MM.1S (cell line): ENCODE measurements at regions not wholly inside any gene's neighbourhood (a gene's known extent, or its start where the extent isn't known, plus 50 kb on each side); places are given as distances from the start of the nearest gene placed in this dataset.

Source experiments
- DNase-seq: peaks from one replicate; pipeline ENCODE4 v3.0.0-alpha.2; 2015
- H2AFZ ChIP-seq: fragments of 300-600 bp; sonication (generic); 2 replicates; pipeline ENCODE4 v1.6.0; 2016; ENCODE audit warnings: antibody characterized with exemption, low read length
- H3F3A ChIP-seq: fragments of 300-600 bp; sonication (generic); 2 replicates; pipeline ENCODE4 v1.6.1; 2016; ENCODE audit warnings: mild to moderate bottlenecking, antibody characterized with exemption, low read length, moderate library complexity, mixed read lengths; ENCODE audit not compliant: insufficient read depth
- H3K27ac ChIP-seq: fragments of 300-600 bp; sonication (generic); 2 replicates; pipeline ENCODE4 v1.5.1; 2016; ENCODE audit warnings: mild to moderate bottlenecking, low read length
- H3K27me3 ChIP-seq: fragments of 300-600 bp; sonication (generic); replicated peaks from 2 replicates; pipeline ENCODE4 v1.6.0; 2016; ENCODE audit warnings: low read length; ENCODE audit not compliant: insufficient read depth
- H3K36me3 ChIP-seq: fragments of 300-600 bp; sonication (generic); replicated peaks from 2 replicates; pipeline ENCODE4 v1.6.1; 2016; ENCODE audit warnings: mild to moderate bottlenecking, low read length, mixed read lengths; ENCODE audit not compliant: insufficient read depth
- H3K4me1 ChIP-seq: fragments of 300-600 bp; sonication (generic); 2 replicates; pipeline ENCODE4 v1.6.1; 2016; ENCODE audit warnings: low read length, mixed read lengths
- H3K4me2 ChIP-seq: fragments of 300-600 bp; sonication (generic); 2 replicates; pipeline ENCODE4 v1.6.0; 2016; ENCODE audit warnings: low read depth, low read length
- H3K4me3 ChIP-seq: fragments of 300-600 bp; sonication (generic); 2 replicates; pipeline ENCODE4 v1.5.1; 2016; ENCODE audit warnings: low read length, mixed read lengths
- H3K79me2 ChIP-seq: fragments of 300-600 bp; sonication (generic); 2 replicates; pipeline ENCODE4 v1.6.1; 2016; ENCODE audit warnings: mixed run types, low read length, mixed read lengths
- H3K9ac ChIP-seq: fragments of 300-600 bp; sonication (generic); 2 replicates; pipeline ENCODE4 v1.6.1; 2016; ENCODE audit warnings: low read length, mixed read lengths
- H3K9me2 ChIP-seq: fragments of 300-600 bp; sonication (generic); replicated peaks from 2 replicates; pipeline ENCODE4 v1.6.1; 2016; ENCODE audit warnings: mild to moderate bottlenecking, low read length, mixed read lengths; ENCODE audit not compliant: insufficient read depth
- H3K9me3 ChIP-seq: fragments of 300-600 bp; sonication (generic); replicated peaks from 2 replicates; pipeline ENCODE4 v1.6.1; 2016; ENCODE audit warnings: mild to moderate bottlenecking, low read length, mixed read lengths; ENCODE audit not compliant: insufficient read depth
- H4K20me1 ChIP-seq: fragments of 300-600 bp; sonication (generic); 2 replicates; pipeline ENCODE4 v1.6.1; 2016; ENCODE audit warnings: mild to moderate bottlenecking, low read length, moderate library complexity, mixed read lengths; ENCODE audit not compliant: insufficient read depth
- EZH2 ChIP-seq: fragments of 300-600 bp; sonication (generic); optimal IDR thresholded peaks from 2 replicates; pipeline ENCODE3; 2017; ENCODE audit warnings: low read depth, mild to moderate bottlenecking, antibody characterized with exemption, low read length, mixed read lengths
- EZH2phosphoT487 ChIP-seq: fragments of 300-600 bp; sonication (generic); IDR thresholded peaks from 2 replicates; pipeline ENCODE4 v1.6.1; 2018; ENCODE audit warnings: antibody characterized with exemption, low read length
- TF ChIP-seq, protein P1 (sequence below): fragments of 300-600 bp; sonication (generic); IDR thresholded peaks from 2 replicates; pipeline ENCODE4 v1.5.1; 2016; ENCODE audit warnings: antibody characterized with exemption, low read length, mixed read lengths

DNA sequence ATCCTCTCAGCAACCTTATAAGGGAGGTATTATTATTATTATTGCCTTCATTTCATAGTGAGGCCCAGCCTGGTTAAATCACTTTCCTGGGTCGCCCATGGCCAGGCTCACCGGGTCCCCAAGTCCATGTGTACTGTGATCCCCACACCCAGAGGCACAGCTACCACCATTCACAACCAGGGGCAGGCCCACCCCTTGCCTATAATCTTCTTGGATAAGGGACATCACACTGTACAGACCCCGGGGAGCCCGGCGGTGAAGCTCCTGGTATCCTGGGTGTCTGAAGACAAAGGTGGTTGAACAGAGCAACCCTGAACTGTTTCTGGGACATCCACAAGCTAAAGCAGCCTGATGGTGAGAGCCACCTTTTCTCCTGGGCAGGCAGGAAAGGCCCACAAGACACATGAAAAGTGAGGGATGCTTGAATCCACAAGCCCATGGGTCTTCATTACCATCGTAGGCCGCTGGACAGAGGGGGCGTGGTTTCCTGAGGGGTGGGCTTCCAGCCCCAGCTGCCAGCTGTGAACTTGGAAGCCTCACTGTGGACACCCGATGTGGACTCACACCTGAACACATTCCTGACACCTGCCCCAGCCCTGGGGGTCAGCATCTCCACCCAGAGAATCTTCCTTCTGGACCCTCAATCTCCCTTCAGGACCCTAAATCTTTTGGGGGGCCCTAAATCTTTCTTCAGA, 185.5 kb upstream of the PMEPA1 start:
- Histone ChIP-seq H3K27ac (no peak overlapping the region), H3K4me3 (no peak overlapping the region), H3K79me2 (no peaks in the 10 kb centered on the region), H3K4me2 (no peak overlapping the region), H3K9me2 (no peaks in the 10 kb centered on the region), H3F3A (no peaks in the 10 kb centered on the region), H3K27me3 (peaks cover 98% of the 10 kb centered on the region), H3K4me1 (no peaks in the 10 kb centered on the region), H3K9ac (no peak overlapping the region), H4K20me1 (no peaks in the 10 kb centered on the region), H3K9me3 (no peaks in the 10 kb centered on the region), H2AFZ (no peak overlapping the region), H3K36me3 (no peaks in the 10 kb centered on the region)
- TF ChIP-seq EZH2 (no peak), EZH2phosphoT487 (no peak)
- TF ChIP-seq, protein P1, sequence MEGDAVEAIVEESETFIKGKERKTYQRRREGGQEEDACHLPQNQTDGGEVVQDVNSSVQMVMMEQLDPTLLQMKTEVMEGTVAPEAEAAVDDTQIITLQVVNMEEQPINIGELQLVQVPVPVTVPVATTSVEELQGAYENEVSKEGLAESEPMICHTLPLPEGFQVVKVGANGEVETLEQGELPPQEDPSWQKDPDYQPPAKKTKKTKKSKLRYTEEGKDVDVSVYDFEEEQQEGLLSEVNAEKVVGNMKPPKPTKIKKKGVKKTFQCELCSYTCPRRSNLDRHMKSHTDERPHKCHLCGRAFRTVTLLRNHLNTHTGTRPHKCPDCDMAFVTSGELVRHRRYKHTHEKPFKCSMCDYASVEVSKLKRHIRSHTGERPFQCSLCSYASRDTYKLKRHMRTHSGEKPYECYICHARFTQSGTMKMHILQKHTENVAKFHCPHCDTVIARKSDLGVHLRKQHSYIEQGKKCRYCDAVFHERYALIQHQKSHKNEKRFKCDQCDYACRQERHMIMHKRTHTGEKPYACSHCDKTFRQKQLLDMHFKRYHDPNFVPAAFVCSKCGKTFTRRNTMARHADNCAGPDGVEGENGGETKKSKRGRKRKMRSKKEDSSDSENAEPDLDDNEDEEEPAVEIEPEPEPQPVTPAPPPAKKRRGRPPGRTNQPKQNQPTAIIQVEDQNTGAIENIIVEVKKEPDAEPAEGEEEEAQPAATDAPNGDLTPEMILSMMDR, result no peak
- DNase-seq, result no peak

DNA sequence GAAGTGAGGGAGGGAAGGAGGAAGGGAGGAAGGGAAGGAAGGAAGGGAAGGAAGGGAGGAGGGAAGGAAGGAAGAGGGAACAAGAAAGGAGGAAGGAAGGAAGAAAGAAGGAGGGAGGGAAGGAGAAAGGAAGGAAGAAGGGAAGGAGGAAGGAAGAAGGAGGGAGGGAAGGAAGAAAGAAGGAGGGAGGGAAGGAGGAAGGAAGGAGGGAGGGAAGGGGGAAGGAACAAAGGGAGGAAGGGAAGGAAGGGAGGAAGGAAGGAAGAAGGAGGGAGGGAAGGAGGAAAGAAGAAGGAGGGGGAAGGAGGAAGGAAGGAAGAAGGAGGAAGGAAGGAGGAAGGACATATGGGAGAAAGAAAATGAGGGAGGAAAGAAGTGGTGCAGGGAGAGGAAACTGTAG, 184.7 kb upstream of the PMEPA1 start:
- DNase-seq, result no peak
- no peak overlapping the region for H3K4me2 ChIP-seq
- no peaks in the 10 kb centered on the region for H3K4me1 ChIP-seq
- no peak overlapping the region for H3K4me3 ChIP-seq
- no peaks in the 10 kb centered on the region for H3K9me3 ChIP-seq
- no peak overlapping the region for H3K9ac ChIP-seq
- no peaks in the 10 kb centered on the region for H3K36me3 ChIP-seq
- no peaks in the 10 kb centered on the region for H3K79me2 ChIP-seq
- no peak overlapping the region for H3K27ac ChIP-seq
- H3F3A ChIP-seq, result no peaks in the 10 kb centered on the region
- H4K20me1 ChIP-seq, result no peaks in the 10 kb centered on the region
- H3K27me3 ChIP-seq, result peaks cover 98% of the 10 kb centered on the region
- TF ChIP-seq EZH2phosphoT487 (no peak), EZH2 (no peak)
- TF ChIP-seq, protein P1, result no peak
- H2AFZ ChIP-seq, result no peak overlapping the region
- H3K9me2 ChIP-seq, result no peaks in the 10 kb centered on the region

DNA sequence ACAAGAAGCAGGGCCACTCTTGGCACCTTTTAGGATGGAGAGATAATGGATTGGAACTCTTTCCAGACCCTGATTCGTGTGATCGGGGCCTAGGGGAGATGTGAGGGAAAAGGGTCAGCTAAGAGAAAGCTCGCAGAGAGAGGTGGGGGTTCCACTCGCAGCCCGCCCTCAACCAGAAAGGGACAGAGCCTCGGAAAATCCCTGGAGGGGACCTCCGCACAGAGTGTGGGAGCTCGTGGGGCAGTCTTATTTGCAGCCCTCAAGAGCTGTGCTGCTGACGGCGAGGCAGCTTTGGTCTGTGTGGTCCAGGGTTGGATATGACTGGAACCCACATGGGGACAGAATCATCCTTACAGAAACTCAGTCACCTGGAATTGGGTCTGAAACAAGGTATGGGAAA, 184.3 kb upstream of the PMEPA1 start:
- no peak overlapping the region for H3K4me2 ChIP-seq
- H3K79me2 ChIP-seq, result no peaks in the 10 kb centered on the region
- no peak overlapping the region for H2AFZ ChIP-seq
- H3K36me3 ChIP-seq, result no peaks in the 10 kb centered on the region
- no peaks in the 10 kb centered on the region for H4K20me1 ChIP-seq
- no peaks in the 10 kb centered on the region for H3F3A ChIP-seq
- H3K9ac ChIP-seq, result no peak overlapping the region
- H3K4me3 ChIP-seq, result no peak overlapping the region
- DNase-seq, result no peak
- peaks cover 96% of the 10 kb centered on the region for H3K27me3 ChIP-seq
- H3K27ac ChIP-seq, result no peak overlapping the region
- no peaks in the 10 kb centered on the region for H3K9me2 ChIP-seq
- TF ChIP-seq EZH2phosphoT487 (no peak), EZH2 (no peak)
- TF ChIP-seq, protein P1, result no peak
- no peaks in the 10 kb centered on the region for H3K4me1 ChIP-seq
- H3K9me3 ChIP-seq, result no peaks in the 10 kb centered on the region
